LNCAP (cell line): ENCODE measurements at regions not wholly inside any gene's neighbourhood (a gene's known extent, or its start where the extent isn't known, plus 50 kb on each side); places are given as distances from the start of the nearest gene placed in this dataset.

Experiments
- TF ChIP-seq, protein P1 (sequence below): fragments of 450-650 bp; IDR thresholded peaks from 2 replicates; pipeline ENCODE4 v1.5.1; 2017; ENCODE audit warnings: mild to moderate bottlenecking

DNA sequence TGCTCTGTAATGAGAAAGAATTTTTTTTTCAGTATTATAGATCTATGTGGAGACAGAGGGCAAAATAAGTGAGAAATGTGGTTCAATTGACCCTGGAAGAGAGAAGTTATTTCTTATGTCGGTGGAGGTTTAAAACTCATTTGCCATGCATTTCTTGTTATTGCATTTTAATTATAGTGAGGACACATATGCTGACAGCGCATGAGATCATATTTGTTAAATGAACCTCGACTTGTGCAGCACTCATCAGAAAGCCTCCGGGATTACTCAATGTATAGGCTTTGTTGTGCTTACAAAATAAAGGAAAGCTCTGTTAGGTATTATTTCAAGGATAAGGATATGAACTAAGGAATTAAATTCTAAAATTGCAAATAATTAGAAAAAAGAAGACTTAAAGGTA, 915.1 kb upstream of the MAP3K7 start:
- TF ChIP-seq, protein P1, sequence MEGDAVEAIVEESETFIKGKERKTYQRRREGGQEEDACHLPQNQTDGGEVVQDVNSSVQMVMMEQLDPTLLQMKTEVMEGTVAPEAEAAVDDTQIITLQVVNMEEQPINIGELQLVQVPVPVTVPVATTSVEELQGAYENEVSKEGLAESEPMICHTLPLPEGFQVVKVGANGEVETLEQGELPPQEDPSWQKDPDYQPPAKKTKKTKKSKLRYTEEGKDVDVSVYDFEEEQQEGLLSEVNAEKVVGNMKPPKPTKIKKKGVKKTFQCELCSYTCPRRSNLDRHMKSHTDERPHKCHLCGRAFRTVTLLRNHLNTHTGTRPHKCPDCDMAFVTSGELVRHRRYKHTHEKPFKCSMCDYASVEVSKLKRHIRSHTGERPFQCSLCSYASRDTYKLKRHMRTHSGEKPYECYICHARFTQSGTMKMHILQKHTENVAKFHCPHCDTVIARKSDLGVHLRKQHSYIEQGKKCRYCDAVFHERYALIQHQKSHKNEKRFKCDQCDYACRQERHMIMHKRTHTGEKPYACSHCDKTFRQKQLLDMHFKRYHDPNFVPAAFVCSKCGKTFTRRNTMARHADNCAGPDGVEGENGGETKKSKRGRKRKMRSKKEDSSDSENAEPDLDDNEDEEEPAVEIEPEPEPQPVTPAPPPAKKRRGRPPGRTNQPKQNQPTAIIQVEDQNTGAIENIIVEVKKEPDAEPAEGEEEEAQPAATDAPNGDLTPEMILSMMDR = no peak

DNA sequence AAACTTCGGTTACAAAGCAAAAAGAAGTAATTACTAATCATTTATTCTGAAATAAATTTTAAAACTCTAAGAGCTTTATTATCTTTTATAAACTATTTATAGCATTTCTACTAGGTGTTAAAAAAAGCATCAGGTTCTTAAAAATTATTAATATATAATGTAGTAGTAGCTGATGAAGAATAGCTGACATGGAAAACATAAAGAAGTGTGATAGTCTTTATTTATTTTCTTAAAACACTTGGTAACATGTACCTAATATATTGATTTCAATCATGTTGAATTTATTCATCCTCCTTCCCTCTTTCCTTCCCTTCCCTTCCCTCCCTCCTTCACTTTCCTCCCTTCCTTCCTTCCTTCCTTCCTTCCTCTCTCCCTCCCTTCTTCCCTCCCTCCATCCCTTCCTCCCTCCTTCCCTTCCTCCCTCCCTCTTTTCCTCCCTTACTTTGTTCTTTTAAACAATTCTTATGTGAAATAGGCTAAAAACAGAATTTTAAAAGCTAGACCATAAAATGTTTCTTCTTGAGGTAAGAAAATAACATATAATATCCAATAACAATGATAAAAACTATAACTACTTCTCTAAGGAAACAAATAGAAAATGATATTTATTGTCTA, 913.9 kb upstream of the MAP3K7 start:
- TF ChIP-seq, protein P1 = no peak

DNA sequence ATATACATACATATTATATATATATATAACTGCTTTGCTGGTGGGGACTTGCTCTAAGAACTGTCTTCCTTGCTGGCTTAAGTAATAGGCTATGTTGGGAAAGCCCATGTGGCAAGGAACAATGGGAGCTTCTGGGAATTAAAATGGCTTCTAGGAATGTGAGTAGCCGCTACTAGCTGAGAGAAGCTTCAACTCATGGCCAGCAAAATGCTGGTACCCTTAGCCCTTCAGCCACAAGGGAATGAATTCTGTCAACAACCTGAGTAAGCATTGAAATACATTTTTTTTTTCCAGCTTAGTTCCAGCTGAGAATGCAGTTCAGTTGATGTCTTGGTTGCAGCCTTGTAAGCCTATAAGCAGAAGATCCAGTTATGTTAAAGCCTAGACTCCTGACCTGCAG, 911.7 kb upstream of the MAP3K7 start:
- TF ChIP-seq, protein P1 = no peak

DNA sequence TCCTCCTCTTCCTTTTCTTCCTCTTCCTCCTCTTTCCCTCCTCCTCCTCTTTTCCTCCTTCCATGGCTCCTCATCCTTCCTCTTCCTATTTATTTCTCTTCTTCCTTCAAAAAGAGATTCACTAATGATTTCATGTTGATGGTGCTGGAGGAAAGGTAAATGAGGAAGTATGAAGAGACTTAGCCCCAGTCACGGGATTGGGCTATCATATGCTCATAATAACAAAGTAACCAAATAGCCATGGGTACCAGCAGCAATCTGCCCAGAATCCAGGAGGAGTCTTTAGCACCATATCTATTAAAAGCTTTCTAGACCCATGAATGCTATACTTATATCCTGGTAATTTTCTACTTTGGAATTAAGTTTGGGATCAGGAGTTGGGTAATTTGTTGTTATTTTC, 910.9 kb upstream of the MAP3K7 start:
- TF ChIP-seq, protein P1 = no peak

DNA sequence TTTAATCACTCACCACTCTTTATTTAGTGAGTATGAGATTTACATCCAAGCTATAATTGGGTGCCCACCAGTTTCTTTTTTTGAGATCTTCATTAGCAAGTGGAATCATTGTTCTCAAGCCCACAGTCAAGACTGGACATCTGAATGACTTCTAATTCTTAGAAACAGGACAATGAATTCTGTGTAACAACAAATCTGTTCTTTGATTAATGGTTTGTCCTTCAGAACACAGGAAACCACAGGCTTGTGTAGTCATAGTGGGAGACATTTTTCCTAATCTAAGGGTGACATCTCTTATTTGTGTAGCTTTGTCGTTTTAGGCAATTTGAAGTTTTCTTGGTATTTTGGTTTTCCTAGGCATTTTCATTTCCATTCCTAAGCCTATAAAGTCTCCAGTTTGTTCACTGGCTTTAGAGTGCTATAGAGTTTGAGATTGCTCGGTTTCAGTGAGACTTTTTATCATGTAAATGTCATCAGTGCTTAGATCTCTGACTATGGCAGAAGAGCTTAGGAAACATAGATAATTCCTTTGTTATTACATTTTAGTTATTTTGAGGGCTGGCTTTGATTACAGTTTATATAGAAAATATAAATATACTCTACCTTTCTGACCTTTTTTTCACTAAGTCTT, 903.9 kb upstream of the MAP3K7 start:
- TF ChIP-seq, protein P1 = no peak

DNA sequence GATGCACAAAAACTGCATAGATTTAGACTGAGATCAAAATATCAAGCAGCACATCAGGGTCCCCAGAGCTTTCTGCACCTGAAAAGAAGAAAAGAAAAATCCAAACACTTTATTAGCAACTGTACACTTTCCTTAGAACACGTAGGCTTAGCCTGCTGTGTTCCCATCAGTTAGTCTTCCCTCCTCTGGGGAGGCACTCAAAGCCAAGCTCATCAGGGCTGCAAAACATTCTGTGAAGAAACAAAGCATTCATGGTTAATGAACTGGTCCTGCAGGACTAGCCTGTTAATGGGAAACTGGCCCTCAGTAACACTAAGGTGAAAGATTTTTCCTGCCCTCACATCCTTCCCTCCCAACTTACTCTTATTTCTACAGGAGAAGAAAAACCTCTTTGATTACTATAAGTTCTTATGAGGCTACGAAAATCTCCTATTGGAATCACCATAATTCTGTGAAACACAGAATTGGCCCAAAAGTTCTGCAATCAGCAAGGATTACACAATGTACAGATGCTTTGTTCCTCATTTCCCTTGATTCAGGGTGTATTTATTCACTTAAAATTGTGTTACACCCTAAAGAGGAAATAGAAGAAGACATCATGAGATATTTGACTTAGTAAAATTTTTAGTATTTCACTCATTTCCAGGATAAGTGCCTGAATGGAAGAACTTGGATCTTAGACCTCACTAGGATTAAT, 901.0 kb upstream of the MAP3K7 start:
- TF ChIP-seq, protein P1 = no peak

DNA sequence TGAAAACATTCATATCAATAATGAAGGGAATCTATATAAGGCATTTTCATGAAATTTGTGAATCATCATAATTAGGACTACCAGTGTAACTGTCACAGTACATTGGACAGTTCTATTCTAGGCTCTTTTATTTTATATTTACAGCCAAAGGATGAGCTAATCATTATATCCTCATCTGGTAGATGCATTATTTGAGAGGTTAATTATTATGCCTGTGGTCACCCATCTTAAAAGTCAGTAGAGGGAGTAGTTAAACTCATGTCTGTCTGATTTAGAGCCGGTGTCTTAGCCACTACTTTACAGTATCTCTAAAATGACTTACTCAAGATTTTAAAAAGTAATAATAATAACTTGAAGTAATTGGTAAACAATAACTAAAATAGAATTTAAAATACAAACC, 899.3 kb upstream of the MAP3K7 start:
- TF ChIP-seq, protein P1 = no peak
